GM18498 (cell line): ENCODE measurements at regions not wholly inside any gene's neighbourhood (a gene's known extent, or its start where the extent isn't known, plus 50 kb on each side); places are given as distances from the start of the nearest gene placed in this dataset.

Source experiments
- ATAC-seq: cut with Tn5 transposase; IDR thresholded peaks from one replicate; pipeline ENCODE4 v1.9.1; 2021; ENCODE audit warnings: mild to moderate bottlenecking, moderate library complexity; ENCODE audit not compliant: unreplicated experiment

- no peak for ATAC-seq
Measured at GRCh38 chr20:39674842-39675241, 712.7 kb downstream of the DHX35 start.

GRCh38 chr20:39670988-39671387 lies 708.8 kb downstream of the DHX35 start:
- ATAC-seq: no peak

GRCh38 chr20:39669659-39670058 lies 707.5 kb downstream of the DHX35 start:
- no peak for ATAC-seq

- ATAC-seq: no peak
Measured at GRCh38 chr20:39668038-39668437, 705.9 kb downstream of the DHX35 start.

GRCh38 chr20:39661833-39662232 lies 699.7 kb downstream of the DHX35 start:
- peak; percentile 67 for ATAC-seq

GRCh38 chr20:39660965-39661364 lies 698.8 kb downstream of the DHX35 start:
- no peak for ATAC-seq

- no peak for ATAC-seq
Measured at GRCh38 chr20:39660226-39660625, 698.1 kb downstream of the DHX35 start.

- no peak for ATAC-seq
Measured at GRCh38 chr20:39658662-39659409, 696.7 kb downstream of the DHX35 start.

- ATAC-seq: no peak
Measured at GRCh38 chr20:39654171-39654570, 692.0 kb downstream of the DHX35 start.

- no peak for ATAC-seq
Measured at GRCh38 chr20:39651645-39652325, 689.6 kb downstream of the DHX35 start.

GRCh38 chr20:39646874-39647413 lies 684.8 kb downstream of the DHX35 start:
- no peak for ATAC-seq

- no peak for ATAC-seq
Measured at GRCh38 chr20:39645131-39645530, 683.0 kb downstream of the DHX35 start.

- ATAC-seq: no peak
Measured at GRCh38 chr20:39643292-39643691, 681.1 kb downstream of the DHX35 start.

- no peak for ATAC-seq
Measured at GRCh38 chr20:39641423-39641822, 679.3 kb downstream of the DHX35 start.

- ATAC-seq: no peak
Measured at GRCh38 chr20:39640147-39640546, 678.0 kb downstream of the DHX35 start.

GRCh38 chr20:39638731-39639130 lies 676.6 kb downstream of the DHX35 start:
- ATAC-seq: no peak

- ATAC-seq: no peak
Measured at GRCh38 chr20:39633689-39634088, 671.5 kb downstream of the DHX35 start.

- no peak for ATAC-seq
Measured at GRCh38 chr20:39632757-39633156, 670.6 kb downstream of the DHX35 start.

- no peak for ATAC-seq
Measured at GRCh38 chr20:39632176-39632575, 670.0 kb downstream of the DHX35 start.

- ATAC-seq: no peak
Measured at GRCh38 chr20:39631557-39631956, 669.4 kb downstream of the DHX35 start.

GRCh38 chr20:39630215-39630908 lies 668.2 kb downstream of the DHX35 start:
- ATAC-seq: no peak

- ATAC-seq: no peak
Measured at GRCh38 chr20:39627765-39628164, 665.6 kb downstream of the DHX35 start.
